ENCODE measurements at regions not wholly inside any gene's neighbourhood (a gene's known extent, or its start where the extent isn't known, plus 50 kb on each side); places are given as distances from the start of the nearest gene placed in this dataset.

DNA sequence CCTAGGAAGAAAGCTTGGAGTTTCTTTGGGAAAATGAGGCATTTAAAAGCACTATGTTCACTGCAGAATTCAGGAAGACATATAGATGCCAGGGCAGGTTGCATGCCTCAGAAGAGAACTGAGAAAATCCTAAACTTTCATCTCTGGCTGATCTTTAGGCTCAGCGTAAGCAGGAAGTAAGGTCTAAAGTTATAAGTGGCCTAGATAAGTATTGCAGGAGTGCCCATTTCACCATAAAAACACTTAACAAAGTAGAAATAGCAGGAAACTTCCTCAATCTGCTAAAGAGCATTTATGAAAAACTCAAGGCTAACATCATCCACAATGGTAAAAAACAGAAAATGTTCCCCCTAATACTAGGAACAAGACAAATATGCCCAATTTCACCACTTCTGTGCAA, 320.3 kb downstream of the BMP2 start:
- H3K4me3 ChIP-seq (ENCODE audit: control insufficient read depth, low read depth, low read length) = no peak overlapping the region
- TF ChIP-seq, protein P1, sequence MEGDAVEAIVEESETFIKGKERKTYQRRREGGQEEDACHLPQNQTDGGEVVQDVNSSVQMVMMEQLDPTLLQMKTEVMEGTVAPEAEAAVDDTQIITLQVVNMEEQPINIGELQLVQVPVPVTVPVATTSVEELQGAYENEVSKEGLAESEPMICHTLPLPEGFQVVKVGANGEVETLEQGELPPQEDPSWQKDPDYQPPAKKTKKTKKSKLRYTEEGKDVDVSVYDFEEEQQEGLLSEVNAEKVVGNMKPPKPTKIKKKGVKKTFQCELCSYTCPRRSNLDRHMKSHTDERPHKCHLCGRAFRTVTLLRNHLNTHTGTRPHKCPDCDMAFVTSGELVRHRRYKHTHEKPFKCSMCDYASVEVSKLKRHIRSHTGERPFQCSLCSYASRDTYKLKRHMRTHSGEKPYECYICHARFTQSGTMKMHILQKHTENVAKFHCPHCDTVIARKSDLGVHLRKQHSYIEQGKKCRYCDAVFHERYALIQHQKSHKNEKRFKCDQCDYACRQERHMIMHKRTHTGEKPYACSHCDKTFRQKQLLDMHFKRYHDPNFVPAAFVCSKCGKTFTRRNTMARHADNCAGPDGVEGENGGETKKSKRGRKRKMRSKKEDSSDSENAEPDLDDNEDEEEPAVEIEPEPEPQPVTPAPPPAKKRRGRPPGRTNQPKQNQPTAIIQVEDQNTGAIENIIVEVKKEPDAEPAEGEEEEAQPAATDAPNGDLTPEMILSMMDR (IDR thresholded peaks at IDR 0.05; ENCODE audit: control insufficient read depth, insufficient read depth, low read depth, low read length, missing control alignments) = no peak
- no peak for DNase-seq (ENCODE audit: low read depth)

DNA sequence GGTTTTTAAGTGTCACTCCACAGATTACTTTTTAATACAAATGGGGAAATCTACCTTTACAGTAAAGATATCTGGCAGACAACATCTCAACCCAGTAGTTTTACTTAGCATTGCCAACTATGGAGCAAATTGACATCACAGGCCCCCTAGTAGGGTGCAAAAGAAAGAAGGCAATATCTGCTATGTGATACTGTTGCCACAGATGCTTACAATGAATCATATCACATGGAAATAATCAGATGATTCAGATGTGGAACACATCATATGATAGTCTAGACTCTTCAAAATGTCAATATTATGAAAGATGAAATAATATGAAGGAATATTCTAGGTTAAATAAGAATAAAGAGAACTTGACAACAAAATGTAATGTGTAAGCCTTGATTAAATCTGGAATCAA, 322.5 kb downstream of the BMP2 start:
- H3K4me3 ChIP-seq (ENCODE audit: control insufficient read depth, low read depth, low read length) = no peak overlapping the region
- TF ChIP-seq, protein P1 (IDR thresholded peaks at IDR 0.05; ENCODE audit: control insufficient read depth, insufficient read depth, low read depth, low read length, missing control alignments) = no peak
- no peak for DNase-seq (ENCODE audit: low read depth)

DNA sequence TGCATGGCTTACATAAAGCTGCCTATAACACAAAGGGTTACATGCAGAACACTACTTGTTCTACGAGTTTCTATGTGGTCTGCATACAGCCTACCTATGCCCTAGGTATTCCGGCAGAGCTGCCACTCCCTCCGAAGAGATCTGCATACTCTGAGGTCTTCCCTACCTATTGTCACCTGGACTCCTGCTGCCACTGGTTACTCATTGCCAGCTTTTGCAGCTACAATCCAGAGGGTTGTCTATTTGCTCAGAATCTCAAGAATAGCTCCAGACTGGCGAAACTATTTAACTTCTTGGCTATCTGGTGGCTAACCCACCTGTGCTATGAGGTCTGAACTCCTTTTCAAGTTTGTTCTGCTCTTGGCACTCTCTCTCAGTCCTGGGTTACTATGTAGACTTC, 323.3 kb downstream of the BMP2 start:
- no peak for DNase-seq (ENCODE audit: low read depth)
- TF ChIP-seq, protein P1 (IDR thresholded peaks at IDR 0.05; ENCODE audit: control insufficient read depth, insufficient read depth, low read depth, low read length, missing control alignments) = no peak
- H3K4me3 ChIP-seq (ENCODE audit: control insufficient read depth, low read depth, low read length) = no peak overlapping the region

DNA sequence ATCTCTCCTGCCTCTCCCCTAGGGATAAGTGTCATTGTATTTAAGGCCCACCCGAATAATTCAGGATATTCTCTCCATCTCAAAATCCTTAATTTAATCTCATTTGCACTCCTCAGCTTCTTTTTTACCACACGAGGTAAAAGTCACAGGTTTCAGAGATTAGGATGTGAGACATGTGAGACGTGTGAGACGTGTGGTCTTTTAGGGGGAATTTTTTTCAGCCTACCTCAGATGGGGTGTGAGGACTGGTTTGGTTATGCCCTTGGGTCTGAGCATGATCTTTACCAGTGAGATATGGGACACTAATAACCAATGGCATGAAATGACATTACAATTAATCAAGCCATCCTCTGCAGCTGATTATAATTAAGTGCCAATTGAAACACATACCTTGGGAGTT, 324.2 kb downstream of the BMP2 start:
- no peak overlapping the region for H3K4me3 ChIP-seq (ENCODE audit: control insufficient read depth, low read depth, low read length)
- DNase-seq (ENCODE audit: low read depth) = no peak
- TF ChIP-seq, protein P1 (IDR thresholded peaks at IDR 0.05; ENCODE audit: control insufficient read depth, insufficient read depth, low read depth, low read length, missing control alignments) = no peak

DNA sequence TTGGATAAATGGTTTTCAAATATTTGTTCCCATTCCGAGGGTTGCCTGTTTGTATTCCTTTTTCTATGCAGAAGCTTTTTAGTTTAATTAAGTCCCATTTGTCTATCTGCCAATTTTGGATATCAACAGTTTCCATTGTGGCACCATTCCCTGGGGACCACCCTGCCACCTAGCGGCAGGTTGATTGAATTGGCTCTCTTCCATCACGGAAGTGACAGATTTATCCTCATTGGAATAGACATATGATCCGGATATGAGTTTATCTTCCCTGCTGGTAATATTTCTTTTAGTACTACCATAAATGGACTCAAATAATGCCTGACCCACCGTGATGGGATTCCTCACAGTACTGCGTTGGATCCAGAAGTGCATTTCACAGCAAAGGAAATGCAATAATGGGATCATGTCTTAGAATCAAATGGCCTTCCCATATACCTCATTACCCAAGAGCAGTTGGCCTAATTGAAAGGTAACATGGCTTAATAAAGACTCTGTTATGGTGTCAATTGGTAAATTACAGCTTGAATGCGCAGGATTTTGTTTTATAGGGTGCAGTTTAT, 327.0 kb downstream of the BMP2 start:
- TF ChIP-seq, protein P1 (IDR thresholded peaks at IDR 0.05; ENCODE audit: control insufficient read depth, insufficient read depth, low read depth, low read length, missing control alignments) = peak; percentile 46
- DNase-seq (ENCODE audit: low read depth) = no peak
- H3K4me3 ChIP-seq (ENCODE audit: control insufficient read depth, low read depth, low read length) = no peak overlapping the region

DNA sequence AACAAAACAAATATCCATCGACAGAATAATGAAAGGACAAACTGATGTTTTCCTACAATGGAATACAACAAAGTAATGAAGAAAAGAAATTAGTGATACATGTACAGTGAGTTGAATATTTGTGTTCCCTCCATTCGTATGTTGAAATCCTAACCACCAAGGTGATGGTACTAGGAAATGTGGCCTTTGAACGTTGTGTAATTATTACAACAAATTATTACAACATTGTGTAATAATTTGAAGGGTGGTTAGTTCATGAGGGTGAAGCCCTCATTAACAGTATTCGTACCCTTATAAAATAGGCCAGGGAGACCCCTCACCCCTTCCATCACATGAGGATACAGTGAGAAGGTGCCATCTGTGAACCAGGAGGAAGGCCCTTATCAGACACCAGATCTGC, 339.4 kb downstream of the BMP2 start:
- no peak for DNase-seq (ENCODE audit: low read depth)

More for the DNA sequence above, 339.4 kb downstream of the BMP2 start:
- H3K4me3 ChIP-seq (ENCODE audit: control insufficient read depth, low read depth, low read length) = no peak overlapping the region
- TF ChIP-seq, protein P1 (IDR thresholded peaks at IDR 0.05; ENCODE audit: control insufficient read depth, insufficient read depth, low read depth, low read length, missing control alignments) = no peak

Measured in AG09309 (cell line).